AG10803 (cell line): ENCODE measurements at regions not wholly inside any gene's neighbourhood (a gene's known extent, or its start where the extent isn't known, plus 50 kb on each side); places are given as distances from the start of the nearest gene placed in this dataset.

Source experiments
- DNase-seq: peaks from one replicate; pipeline ENCODE4 v3.0.0; 2010; ENCODE audit warnings: low read depth
- H3K4me3 ChIP-seq: 2 replicates; pipeline ENCODE4 v1.5.1; 2011; ENCODE audit warnings: mild to moderate bottlenecking, low read length, control low read depth
- TF ChIP-seq, protein P1 (sequence below): conservative IDR thresholded peaks from 2 replicates; pipeline ENCODE4 v1.5.1; 2011; ENCODE audit warnings: mild to moderate bottlenecking, low read length, control low read depth, inconsistent platforms

- H3K4me3 ChIP-seq, result no peak overlapping the region
- TF ChIP-seq, protein P1, sequence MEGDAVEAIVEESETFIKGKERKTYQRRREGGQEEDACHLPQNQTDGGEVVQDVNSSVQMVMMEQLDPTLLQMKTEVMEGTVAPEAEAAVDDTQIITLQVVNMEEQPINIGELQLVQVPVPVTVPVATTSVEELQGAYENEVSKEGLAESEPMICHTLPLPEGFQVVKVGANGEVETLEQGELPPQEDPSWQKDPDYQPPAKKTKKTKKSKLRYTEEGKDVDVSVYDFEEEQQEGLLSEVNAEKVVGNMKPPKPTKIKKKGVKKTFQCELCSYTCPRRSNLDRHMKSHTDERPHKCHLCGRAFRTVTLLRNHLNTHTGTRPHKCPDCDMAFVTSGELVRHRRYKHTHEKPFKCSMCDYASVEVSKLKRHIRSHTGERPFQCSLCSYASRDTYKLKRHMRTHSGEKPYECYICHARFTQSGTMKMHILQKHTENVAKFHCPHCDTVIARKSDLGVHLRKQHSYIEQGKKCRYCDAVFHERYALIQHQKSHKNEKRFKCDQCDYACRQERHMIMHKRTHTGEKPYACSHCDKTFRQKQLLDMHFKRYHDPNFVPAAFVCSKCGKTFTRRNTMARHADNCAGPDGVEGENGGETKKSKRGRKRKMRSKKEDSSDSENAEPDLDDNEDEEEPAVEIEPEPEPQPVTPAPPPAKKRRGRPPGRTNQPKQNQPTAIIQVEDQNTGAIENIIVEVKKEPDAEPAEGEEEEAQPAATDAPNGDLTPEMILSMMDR, result no peak
- no peak for DNase-seq
These were observed 77.2 kb upstream of the NEIL3 start for GRCh38 chr4:177232473-177232872.

DNA sequence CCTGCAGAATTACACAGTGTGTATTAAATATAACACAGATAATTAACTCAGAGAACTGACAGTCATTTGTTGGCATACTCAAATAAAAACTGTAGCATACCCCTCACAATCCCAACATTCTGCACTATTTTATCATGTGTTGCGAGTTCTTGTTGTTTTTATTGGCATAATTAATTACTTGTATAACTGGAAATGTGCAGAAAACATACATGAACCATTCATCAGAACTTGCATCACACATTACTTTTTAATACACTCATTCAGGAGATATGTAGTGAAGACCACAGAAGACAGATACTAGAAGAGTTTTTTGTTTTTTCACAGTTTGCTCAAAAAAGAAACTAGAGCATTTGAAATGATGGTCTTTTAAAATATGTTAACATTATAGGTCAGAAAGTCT is 74.6 kb upstream of the NEIL3 start:
- DNase-seq, result peak; percentile 75
- TF ChIP-seq, protein P1, result no peak
- no peak overlapping the region for H3K4me3 ChIP-seq

GRCh38 chr4:177236886-177237285 is 72.8 kb upstream of the NEIL3 start:
- DNase-seq, result no peak
- TF ChIP-seq, protein P1, result no peak
- no peak overlapping the region for H3K4me3 ChIP-seq

GRCh38 chr4:177237291-177237690 is 72.4 kb upstream of the NEIL3 start:
- TF ChIP-seq, protein P1, result no peak
- no peak overlapping the region for H3K4me3 ChIP-seq
- DNase-seq, result no peak

GRCh38 chr4:177239477-177239876 is 70.2 kb upstream of the NEIL3 start:
- H3K4me3 ChIP-seq, result no peak overlapping the region
- peak; percentile 39 for DNase-seq
- TF ChIP-seq, protein P1, result no peak

DNA sequence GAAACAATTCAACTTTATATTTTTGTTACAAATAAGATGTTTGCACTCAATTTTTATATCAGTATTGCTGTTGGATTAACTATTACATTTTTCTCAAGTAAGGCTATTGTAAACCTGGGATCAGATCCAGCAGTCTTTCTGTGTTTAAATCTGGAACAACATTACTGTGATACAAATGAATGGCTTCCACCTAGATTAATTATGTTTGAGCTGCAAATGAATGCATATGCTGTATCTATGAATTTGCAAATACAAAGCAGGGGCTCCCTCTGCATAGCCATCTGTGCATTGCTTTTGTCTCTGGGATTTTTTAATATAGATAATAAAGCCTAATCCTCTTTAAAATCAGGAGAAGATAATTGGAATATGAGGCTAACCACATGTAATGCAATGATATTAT is 69.8 kb upstream of the NEIL3 start:
- TF ChIP-seq, protein P1, result no peak
- H3K4me3 ChIP-seq, result no peak overlapping the region
- no peak for DNase-seq

GRCh38 chr4:177242651-177243286 is 66.9 kb upstream of the NEIL3 start:
- no peak overlapping the region for H3K4me3 ChIP-seq
- TF ChIP-seq, protein P1, result no peak
- no peak for DNase-seq
